NB4 (cell line): ENCODE measurements at regions not wholly inside any gene's neighbourhood (a gene's known extent, or its start where the extent isn't known, plus 50 kb on each side); places are given as distances from the start of the nearest gene placed in this dataset.

Source experiments
- DNase-seq: peaks from one replicate; pipeline ENCODE4 v3.0.0; 2010; ENCODE audit warnings: low read depth
- H3K4me3 ChIP-seq: one replicate; pipeline ENCODE4 v1.5.1; 2011; ENCODE audit warnings: mild to moderate bottlenecking, low read depth, low read length, moderate library complexity
- MYC ChIP-seq: IDR thresholded peaks from 2 replicates; pipeline ENCODE4 v1.6.1; 2011; ENCODE audit warnings: low read depth, low read length
- POLR2A ChIP-seq: IDR thresholded peaks from 2 replicates; pipeline ENCODE4 v1.6.1; 2011; ENCODE audit warnings: mild to moderate bottlenecking; ENCODE audit not compliant: insufficient read length; ENCODE audit errors: extremely low read depth
- TF ChIP-seq, protein P1 (sequence below): IDR thresholded peaks from one replicate; pipeline ENCODE4 v1.5.1; 2012; ENCODE audit warnings: low read depth, low read length
- TF ChIP-seq, protein P2 (sequence below): IDR thresholded peaks from 2 replicates; pipeline ENCODE4 v1.6.1; 2011; ENCODE audit warnings: low read depth, low read length

DNA sequence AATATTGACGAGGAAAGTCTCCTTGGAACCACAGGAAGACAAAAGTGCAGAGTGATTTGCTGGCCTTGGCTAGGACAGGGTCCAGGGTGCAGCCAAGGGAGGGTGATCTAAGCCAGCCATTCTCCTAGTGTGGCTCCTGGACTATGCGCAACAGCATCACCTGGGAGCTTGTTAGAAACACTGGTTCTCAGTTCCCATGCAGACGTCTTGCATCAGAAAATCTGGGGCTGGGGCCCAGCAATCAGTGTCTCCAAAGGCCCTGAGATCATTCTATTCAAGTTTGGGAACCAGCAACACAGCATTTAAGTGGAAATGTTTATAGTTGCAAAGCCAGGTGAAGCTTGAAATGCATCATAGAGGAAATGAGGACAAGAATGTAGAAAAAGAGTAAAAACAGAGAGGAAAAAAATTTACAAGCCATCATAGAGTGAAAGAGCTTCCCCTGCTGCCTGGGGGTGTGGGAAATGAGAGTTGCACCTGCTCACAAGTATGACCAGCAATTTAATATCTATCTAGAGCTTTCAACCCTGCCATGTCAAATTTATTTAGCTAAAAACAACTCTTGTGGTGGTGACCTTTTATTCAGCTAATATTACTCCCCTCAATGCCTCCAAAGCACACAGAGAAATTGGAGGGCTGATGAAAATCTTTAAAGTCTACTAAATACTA is 54.4 kb upstream of the SEC11C start:
- TF ChIP-seq, protein P1, sequence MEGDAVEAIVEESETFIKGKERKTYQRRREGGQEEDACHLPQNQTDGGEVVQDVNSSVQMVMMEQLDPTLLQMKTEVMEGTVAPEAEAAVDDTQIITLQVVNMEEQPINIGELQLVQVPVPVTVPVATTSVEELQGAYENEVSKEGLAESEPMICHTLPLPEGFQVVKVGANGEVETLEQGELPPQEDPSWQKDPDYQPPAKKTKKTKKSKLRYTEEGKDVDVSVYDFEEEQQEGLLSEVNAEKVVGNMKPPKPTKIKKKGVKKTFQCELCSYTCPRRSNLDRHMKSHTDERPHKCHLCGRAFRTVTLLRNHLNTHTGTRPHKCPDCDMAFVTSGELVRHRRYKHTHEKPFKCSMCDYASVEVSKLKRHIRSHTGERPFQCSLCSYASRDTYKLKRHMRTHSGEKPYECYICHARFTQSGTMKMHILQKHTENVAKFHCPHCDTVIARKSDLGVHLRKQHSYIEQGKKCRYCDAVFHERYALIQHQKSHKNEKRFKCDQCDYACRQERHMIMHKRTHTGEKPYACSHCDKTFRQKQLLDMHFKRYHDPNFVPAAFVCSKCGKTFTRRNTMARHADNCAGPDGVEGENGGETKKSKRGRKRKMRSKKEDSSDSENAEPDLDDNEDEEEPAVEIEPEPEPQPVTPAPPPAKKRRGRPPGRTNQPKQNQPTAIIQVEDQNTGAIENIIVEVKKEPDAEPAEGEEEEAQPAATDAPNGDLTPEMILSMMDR = no peak
- TF ChIP-seq, protein P2, sequence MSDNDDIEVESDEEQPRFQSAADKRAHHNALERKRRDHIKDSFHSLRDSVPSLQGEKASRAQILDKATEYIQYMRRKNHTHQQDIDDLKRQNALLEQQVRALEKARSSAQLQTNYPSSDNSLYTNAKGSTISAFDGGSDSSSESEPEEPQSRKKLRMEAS = no peak
- no peak for TF ChIP-seq POLR2A
- TF ChIP-seq MYC = no peak
- no peak for DNase-seq
- H3K4me3 ChIP-seq = no peak overlapping the region

DNA sequence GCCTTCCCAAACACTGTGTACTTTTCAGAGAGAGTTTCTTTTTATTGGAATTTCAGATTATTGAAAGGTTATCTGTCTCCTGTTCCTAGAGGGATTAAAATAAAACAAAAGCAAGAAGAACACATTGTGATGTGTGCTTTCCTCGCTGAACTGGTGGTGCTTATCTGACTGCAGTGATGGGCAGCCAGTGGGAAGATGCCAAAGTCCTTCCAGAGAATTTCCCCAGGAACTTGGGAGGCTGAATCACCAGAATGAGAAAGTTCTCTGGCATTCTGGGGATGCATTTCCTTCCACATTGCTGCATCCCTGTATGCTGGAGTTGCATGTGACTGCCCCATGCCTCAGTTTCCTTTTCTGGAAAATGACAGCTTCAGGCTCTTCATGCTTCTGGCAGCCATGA is 53.9 kb upstream of the SEC11C start:
- no peak for DNase-seq
- TF ChIP-seq, protein P1 = no peak
- TF ChIP-seq, protein P2 = no peak
- TF ChIP-seq POLR2A (no peak), MYC (no peak)

DNA sequence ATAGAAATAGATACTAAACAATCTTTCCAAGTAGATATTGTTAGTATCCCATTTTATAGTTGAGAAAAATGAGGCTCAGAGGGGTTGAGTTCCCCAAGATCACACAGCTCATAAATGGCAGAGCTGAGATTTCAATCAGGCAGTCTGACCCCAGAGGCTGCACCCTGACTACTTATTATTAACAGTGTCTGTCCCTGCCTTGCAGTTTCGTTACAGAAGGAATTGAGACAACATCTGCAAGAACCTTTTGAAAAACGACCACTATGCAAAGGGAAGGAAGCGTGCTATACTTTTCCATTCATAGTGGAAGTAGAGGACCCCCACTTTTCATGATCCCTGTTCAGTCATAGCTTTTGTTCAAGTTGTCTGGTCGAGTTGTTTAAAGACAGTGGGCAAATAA is 53.2 kb upstream of the SEC11C start:
- no peak overlapping the region for H3K4me3 ChIP-seq
- DNase-seq = no peak
- TF ChIP-seq POLR2A = no peak
- TF ChIP-seq, protein P2 = no peak
- no peak for TF ChIP-seq MYC
- TF ChIP-seq, protein P1 = no peak

More for the DNA sequence above, 53.9 kb upstream of the SEC11C start:
- no peak overlapping the region for H3K4me3 ChIP-seq

DNA sequence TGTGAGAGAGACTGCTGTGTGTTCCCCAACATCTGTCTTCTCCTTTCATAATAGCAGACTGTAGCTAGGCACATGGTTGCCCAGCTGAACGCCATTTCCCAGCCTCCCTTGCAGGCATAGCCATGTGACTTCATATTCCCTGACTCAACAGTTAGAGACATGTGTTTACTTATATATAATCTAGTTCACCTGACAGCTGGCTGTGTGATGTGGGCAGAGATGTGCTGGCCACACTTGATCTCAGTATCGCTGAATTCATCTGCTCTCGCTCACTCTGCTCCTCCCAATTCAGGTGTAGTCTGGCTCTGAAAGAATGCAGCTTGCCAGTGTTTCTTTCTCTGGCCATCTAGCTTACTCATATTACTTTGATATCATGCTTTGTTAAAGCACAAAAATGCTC is 52.3 kb upstream of the SEC11C start:
- no peak for DNase-seq
- TF ChIP-seq, protein P2 = no peak
- no peak for TF ChIP-seq MYC
- TF ChIP-seq, protein P1 = no peak
- no peak overlapping the region for H3K4me3 ChIP-seq
